HG03064 (cell line): ENCODE measurements at regions not wholly inside any gene's neighbourhood (a gene's known extent, or its start where the extent isn't known, plus 50 kb on each side); places are given as distances from the start of the nearest gene placed in this dataset.

ENCODE experiments used
- ATAC-seq: cut with Tn5 transposase; IDR thresholded peaks from one replicate; pipeline ENCODE4 v1.9.1; 2021; ENCODE audit warnings: low read depth; ENCODE audit not compliant: unreplicated experiment

DNA sequence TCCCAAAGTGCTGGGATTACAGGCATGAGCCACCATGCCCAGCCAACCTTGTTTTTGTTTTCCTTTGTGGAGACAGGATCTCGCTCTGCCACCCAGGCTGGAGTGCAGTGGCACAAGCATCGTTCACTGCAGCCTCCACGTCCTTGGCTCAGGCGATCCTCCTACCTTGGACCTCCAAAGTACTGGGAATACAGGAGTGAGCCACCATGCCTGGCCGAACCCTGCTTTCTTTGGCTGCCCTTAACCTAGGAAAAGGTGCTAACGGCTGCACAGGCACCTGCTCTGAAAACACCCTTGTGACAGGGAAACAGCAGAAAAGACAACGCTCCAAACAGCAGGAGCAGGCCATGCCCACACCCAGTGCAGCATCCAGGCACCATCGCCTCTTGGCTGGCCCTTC, 71.9 kb downstream of the OAT start:
- ATAC-seq = no peak

- no peak for ATAC-seq
Measured at GRCh38 chr10:124345521-124345920, 73.2 kb downstream of the OAT start.

DNA sequence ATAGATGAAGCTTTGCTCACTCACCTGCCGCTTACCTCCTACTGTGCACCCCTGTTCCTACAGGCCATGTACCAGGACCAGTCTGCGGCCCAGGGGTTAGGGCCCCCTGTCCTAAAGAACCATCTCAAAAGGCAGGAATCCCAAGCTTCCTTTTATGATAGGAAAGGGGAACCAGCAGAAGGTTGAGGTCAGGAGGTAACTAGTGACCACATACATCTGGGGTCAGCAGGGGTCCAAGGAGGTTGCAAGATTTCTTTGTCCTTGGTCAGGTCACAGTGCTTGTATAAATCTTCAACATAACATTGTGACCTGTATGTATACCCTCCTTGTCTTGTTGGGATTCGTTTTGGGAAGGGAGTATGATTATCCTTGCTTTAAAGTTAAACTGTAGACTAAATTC, 73.8 kb downstream of the OAT start:
- no peak for ATAC-seq

GRCh38 chr10:124344266-124344590, 74.5 kb downstream of the OAT start:
- no peak for ATAC-seq

DNA sequence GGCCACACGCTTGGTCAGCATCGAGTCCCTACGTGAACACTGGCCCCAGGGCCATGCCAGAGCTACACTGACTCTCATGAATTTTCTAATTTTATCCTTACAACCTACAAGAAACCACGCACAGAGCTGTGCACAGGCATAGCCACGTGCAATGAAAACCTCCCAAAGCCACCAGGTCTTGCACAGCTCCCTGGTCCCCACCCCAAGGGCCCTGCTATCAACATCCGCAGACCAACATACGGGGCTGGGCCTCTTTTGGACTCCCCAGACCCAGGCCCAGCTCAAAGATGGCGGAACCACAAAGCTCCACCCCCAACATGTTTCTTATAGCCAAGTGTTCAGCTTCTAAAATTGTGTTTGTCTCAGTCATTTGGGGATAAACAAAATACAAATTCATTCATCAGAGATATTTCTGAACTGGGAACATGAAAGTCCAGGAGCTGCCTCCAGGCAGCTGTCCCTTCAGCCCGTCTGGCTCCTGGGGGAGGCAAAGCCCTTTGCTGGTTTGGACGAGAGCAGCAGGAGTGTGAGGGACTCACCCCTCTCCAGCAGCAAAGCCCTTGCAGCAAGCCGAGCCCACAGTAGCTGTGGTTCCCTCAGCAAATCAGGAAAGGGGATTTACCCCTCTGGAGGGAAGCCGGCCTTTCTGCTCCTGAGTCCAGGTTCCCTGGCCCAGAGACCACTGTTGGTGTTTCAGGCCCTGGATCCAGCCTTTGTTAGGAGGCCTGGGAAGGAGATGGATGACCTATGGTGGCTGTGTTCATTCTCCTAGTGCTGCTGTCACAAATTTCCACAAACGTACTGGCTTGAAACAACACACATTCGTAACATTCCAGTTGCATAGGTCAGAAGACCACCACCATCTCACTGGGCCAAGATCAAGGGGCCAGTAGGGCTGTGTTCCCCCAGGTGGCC, 75.1 kb downstream of the OAT start:
- no peak for ATAC-seq

- no peak for ATAC-seq
Measured at GRCh38 chr10:124342821-124343170, 75.9 kb downstream of the OAT start.

DNA sequence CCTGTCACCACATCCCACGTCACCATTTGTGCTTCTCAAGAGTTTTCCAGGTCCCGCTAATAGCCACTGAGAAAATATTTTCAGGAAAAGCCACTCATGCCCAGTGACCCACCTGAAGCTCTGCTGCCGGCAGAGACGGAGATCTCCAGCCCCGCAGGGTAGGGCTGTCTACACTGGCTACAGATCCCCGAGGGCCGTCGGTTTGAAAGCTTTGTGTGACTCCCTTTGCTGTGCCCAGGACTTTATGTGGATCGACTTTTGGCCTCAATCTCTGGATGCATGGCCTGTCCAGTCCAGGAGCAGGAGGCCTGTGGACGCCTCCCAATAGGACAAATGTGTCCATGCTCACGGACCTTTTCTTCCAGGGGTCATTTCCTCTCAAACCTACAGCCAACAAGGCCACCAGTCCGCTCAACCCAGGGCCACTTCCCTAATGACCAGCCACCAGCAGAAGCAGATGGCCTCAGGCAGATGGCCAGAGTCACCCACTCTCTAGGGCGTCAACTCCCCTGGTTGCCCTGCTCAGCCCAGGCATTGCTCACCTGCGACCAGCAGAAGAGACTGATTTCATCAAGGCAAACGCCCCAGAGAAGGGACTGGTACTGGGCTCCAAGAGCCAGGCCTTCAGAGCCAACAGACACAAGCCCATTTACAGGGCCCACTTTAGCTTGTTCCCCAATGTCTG, 76.4 kb downstream of the OAT start:
- no peak for ATAC-seq

GRCh38 chr10:124341768-124342135, 77.0 kb downstream of the OAT start:
- ATAC-seq = no peak

DNA sequence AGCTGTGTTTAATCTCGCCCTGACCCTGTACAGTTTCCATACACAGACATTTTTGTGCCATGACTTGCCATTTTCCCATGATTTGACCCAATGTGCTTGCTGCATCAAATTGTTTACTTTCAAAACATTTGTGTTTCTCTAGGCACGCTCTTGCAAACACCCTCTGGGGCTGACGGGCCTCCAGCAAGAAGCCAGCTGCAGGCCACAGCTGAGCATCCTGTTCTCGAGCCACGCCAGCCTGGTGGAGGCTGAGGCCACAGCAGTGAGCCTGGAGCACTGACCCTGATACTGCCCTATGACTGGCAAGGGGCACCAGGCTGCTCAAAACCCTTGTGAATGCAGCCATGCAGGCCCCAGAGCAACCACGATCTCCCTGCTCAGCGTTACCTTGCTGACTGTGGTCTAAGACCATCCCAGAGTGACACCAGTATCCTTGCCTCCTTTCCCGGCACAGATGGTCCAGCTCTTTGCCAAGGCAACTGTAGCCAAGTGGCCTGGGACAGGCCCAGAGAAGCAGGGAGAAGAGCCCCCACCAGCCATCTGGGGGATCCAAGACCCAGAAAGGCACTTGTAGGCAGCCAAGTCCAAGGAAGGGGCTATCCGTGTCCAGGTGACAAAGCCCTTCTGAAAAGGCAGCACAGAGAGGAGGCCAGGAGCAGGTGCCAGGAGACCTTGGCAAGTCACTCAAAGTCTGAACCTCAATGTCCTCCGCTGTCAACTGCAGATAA, 78.5 kb downstream of the OAT start:
- ATAC-seq = no peak

- no peak for ATAC-seq
Measured at GRCh38 chr10:124339119-124340032, 79.3 kb downstream of the OAT start.

- ATAC-seq = no peak
Measured at GRCh38 chr10:124338276-124338925, 80.3 kb downstream of the OAT start.

DNA sequence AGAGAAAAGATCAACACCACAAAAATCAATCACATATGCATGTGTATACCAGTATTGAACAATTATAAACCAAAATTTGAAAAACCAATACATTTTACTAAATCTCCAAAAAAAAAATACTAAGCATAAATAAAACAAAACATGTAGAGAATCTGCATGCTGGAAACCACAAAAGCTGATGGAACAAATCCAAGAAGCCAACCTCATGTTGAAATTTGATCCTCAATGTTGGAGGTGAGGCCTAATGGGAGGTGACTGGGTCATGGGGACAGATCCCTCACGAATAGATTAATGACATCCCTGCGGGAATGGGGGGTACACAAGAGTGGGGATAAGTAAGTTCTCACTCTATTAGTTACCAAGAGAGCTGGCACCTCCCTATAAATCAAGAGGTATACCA, 82.5 kb downstream of the OAT start:
- ATAC-seq = no peak

GRCh38 chr10:124333931-124334330, 84.8 kb downstream of the OAT start:
- ATAC-seq = no peak

GRCh38 chr10:124332426-124332825, 86.3 kb downstream of the OAT start:
- ATAC-seq = no peak

- ATAC-seq = no peak
Measured at GRCh38 chr10:124329941-124330340, 88.8 kb downstream of the OAT start.

- ATAC-seq = no peak
Measured at GRCh38 chr10:124329362-124329761, 89.4 kb downstream of the OAT start.

DNA sequence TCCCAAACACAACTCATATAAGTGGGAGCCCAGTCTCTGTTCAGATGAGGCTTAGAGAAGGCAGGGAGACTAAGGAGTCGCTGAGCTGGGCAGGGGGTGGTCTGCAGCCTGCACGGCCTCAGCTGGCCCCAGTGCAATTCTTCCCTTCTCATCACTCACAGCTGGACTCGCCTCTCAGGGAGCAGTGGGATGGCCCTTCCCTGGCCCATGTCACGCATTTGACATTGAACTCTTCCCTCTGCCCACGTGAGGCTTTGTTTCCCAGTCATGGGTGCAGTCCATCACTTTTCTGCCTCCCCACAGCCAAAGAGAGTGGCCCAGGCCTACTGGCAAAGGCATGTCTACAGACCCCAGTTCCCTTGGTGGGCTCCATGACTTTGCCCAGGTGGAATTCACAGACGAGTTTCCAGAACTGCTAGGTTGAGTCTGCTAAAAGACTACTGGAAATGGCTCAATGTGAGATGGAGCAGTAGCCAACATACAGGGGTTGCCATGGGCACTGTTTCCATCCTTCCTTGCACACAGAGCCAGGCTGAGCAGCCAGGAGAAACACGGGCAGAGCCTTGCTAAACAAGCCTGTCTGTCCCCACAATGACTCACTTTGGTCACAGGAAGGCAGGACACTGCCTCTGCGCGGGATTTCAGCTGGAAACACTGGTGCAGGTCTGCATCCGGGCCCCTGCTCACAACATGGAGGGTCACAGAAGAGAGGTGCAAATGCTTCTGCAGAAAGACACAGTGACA, 90.1 kb downstream of the OAT start:
- no peak for ATAC-seq

DNA sequence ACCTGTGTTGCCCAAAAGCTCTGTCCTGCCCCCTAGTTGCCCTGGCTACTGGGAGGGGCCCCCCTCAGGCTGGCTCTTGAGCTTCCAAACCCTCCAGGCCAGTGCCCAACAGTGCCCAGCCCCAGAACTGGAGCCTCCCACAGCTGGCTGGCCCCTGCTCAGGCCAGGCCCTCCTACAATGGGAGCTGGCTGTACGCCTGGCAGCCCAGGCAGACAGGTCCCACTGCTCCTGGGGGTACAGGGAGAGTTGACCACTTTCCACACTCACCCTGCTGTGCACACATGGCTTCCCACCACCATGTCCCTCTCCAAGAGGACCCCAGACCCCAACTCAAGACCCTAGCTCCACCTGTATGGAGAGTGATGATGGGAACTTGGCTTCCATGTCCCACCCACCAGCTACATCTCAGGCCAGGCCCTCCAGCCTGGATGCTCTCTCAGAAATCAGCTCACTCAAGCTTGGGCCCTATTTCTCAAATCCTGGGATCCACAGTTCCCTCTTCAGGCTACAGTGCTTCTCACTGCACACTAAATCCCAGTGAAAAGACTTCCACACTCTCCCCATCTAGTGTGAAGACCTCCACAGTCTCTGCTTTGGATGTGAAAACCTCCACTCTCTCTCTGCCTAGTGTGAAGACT, 92.6 kb downstream of the OAT start:
- no peak for ATAC-seq

DNA sequence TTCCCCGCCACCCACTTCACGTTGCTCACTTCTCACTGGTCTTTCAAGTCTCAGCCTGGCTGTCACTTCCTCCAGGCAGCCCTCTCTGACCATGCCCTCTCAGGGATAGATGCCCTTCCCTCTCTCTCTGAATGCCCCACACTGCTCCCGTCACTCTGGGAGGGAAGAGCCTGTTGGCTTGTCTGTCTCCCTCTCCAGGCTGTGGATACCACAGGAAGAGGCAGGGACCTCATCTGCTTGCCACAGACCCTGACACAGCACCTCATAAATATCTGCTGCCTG, 93.1 kb downstream of the OAT start:
- ATAC-seq = no peak
